Suprapubic skin (tissue), 4 donors: ENCODE measurements at regions not wholly inside any gene's neighbourhood (a gene's known extent, or its start where the extent isn't known, plus 50 kb on each side); places are given as distances from the start of the nearest gene placed in this dataset.
"Not testable (repeated sequence)": the region's sequence is repeated elsewhere in the genome, so short reads cannot be mapped to it uniquely, and the experiment has no call there.

Source experiments
- DNase-seq, 2 donors: peaks; one replicate each; pipeline ENCODE4 v3.0.0-alpha.2; 2019; ENCODE audit warnings: low spot score in 2 of 2
- H3K27ac ChIP-seq: fragments of 200-600 bp; sonication (generic); one replicate; pipeline ENCODE4 v1.5.1; 2019
- H3K27me3 ChIP-seq: fragments of 200-600 bp; sonication (generic); one replicate; pipeline ENCODE4 v1.5.1; 2019
- H3K36me3 ChIP-seq: fragments of 200-600 bp; sonication (generic); one replicate; pipeline ENCODE4 v1.5.1; 2019
- H3K4me1 ChIP-seq: fragments of 200-600 bp; sonication (generic); one replicate; pipeline ENCODE4 v1.5.1; 2019
- H3K4me3 ChIP-seq: fragments of 200-600 bp; sonication (generic); one replicate; pipeline ENCODE4 v1.5.1; 2019; ENCODE audit warnings: mild to moderate bottlenecking
- H3K9me3 ChIP-seq: fragments of 200-600 bp; sonication (generic); one replicate; pipeline ENCODE4 v1.5.1; 2019
- CTCF ChIP-seq, 2 donors: fragments of 200-600 bp in 1 of 2; fragments of 450-650 bp in 1 of 2; sonication (generic) in 1 of 2; IDR thresholded peaks; one replicate each; pipeline ENCODE4 v1.5.1; 2016 to 2019; ENCODE audit warnings: antibody characterized with exemption in 2 of 2, mild to moderate bottlenecking in 1 of 2, moderate library complexity in 1 of 2
- EP300 ChIP-seq: sonication (generic); formaldehyde crosslinking; IDR thresholded peaks from one replicate; pipeline ENCODE4 v1.6.1; 2017; ENCODE audit warnings: antibody characterized with exemption
- POLR2A ChIP-seq, 2 donors: fragments of 450-650 bp; IDR thresholded peaks; one replicate each; pipeline ENCODE4 v1.6.1; 2017; ENCODE audit warnings: antibody characterized with exemption in 2 of 2, mild to moderate bottlenecking in 2 of 2, moderate library complexity in 2 of 2
- POLR2AphosphoS5 ChIP-seq, 3 donors: sonication (generic); formaldehyde crosslinking; IDR thresholded peaks; one replicate each; pipeline ENCODE4 v1.6.1; 2017; ENCODE audit warnings: antibody characterized with exemption in 3 of 3
- WGBS: methylation state at CpG from one replicate; pipeline ENCODE4 v1.1.5; 2018; 5-methylcytosine and 5-hydroxymethylcytosine counted together

- H3K27ac ChIP-seq: no peak overlapping the region
- H3K9me3 ChIP-seq: no peaks in the 10 kb centered on the region
- no peak for DNase-seq
- TF ChIP-seq POLR2A (IDR thresholded peaks at IDR 0.05) (no peak), CTCF (IDR thresholded peaks at IDR 0.05) (no peak), EP300 (no peak), POLR2AphosphoS5 (IDR thresholded peaks at IDR 0.05) (no peak)
- no peaks in the 10 kb centered on the region for H3K27me3 ChIP-seq
- no peak overlapping the region for H3K4me3 ChIP-seq
- H3K36me3 ChIP-seq: no peaks in the 10 kb centered on the region
- no peaks in the 10 kb centered on the region for H3K4me1 ChIP-seq
These were observed 173.6 kb upstream of the MED14 start for GRCh38 chrX:40908857-40909475.

- no peak overlapping the region for H3K27ac ChIP-seq
- TF ChIP-seq POLR2AphosphoS5 (IDR thresholded peaks at IDR 0.05): no peak
- TF ChIP-seq CTCF (IDR thresholded peaks at IDR 0.05): no peak
- no peak for TF ChIP-seq POLR2A (IDR thresholded peaks at IDR 0.05)
- TF ChIP-seq EP300: no peak
- H3K27me3 ChIP-seq: no peaks in the 10 kb centered on the region
- 69% methylated on average over 4 of the region's 4 CpGs for WGBS
- no peaks in the 10 kb centered on the region for H3K9me3 ChIP-seq
- no peaks in the 10 kb centered on the region for H3K4me1 ChIP-seq
- no peak overlapping the region for H3K4me3 ChIP-seq
- DNase-seq: no peak
- H3K36me3 ChIP-seq: no peaks in the 10 kb centered on the region
These were observed 173.1 kb upstream of the USP9X start for GRCh38 chrX:40912166-40912565.

GRCh38 chrX:40912576-40912975 is 172.7 kb upstream of the USP9X start:
- Histone ChIP-seq H3K4me1 (no peaks in the 10 kb centered on the region), H3K36me3 (no peaks in the 10 kb centered on the region), H3K4me3 (no peak overlapping the region), H3K27ac (no peak overlapping the region), H3K9me3 (no peaks in the 10 kb centered on the region), H3K27me3 (no peaks in the 10 kb centered on the region)
- TF ChIP-seq CTCF (IDR thresholded peaks at IDR 0.05) (no peak), EP300 (no peak), POLR2A (IDR thresholded peaks at IDR 0.05) (no peak), POLR2AphosphoS5 (IDR thresholded peaks at IDR 0.05) (no peak)
- DNase-seq: no peak
- WGBS: 37% methylated on average over 4 of the region's 4 CpGs

GRCh38 chrX:40920351-40920750 is 164.9 kb upstream of the USP9X start:
- DNase-seq: no peak
- no peak overlapping the region for H3K4me3 ChIP-seq
- 89% methylated on average over 4 of the region's 4 CpGs for WGBS
- no peaks in the 10 kb centered on the region for H3K27me3 ChIP-seq
- TF ChIP-seq POLR2AphosphoS5 (IDR thresholded peaks at IDR 0.05) (no peak), CTCF (IDR thresholded peaks at IDR 0.05) (no peak)
- H3K9me3 ChIP-seq: no peaks in the 10 kb centered on the region
- no peaks in the 10 kb centered on the region for H3K4me1 ChIP-seq
- H3K36me3 ChIP-seq: no peaks in the 10 kb centered on the region
- no peak overlapping the region for H3K27ac ChIP-seq

GRCh38 chrX:40922307-40922706 is 162.9 kb upstream of the USP9X start:
- Histone ChIP-seq H3K9me3 (no peaks in the 10 kb centered on the region), H3K4me1 (no peaks in the 10 kb centered on the region), H3K27ac (no peak overlapping the region), H3K36me3 (no peaks in the 10 kb centered on the region), H3K27me3 (no peaks in the 10 kb centered on the region), H3K4me3 (no peak overlapping the region)
- WGBS: 17% methylated on average over 7 of the region's 7 CpGs
- DNase-seq: no peak
- TF ChIP-seq EP300: no peak

- not testable (repeated sequence) for H3K36me3 ChIP-seq, DNase-seq, H3K27me3 ChIP-seq, H3K9me3 ChIP-seq, H3K4me3 ChIP-seq, H3K4me1 ChIP-seq, H3K27ac ChIP-seq
- WGBS: 86% methylated on average over 1 of the region's 1 CpG
These were observed 158.4 kb upstream of the USP9X start for GRCh38 chrX:40926739-40927427.
